ENCODE measurements at regions not wholly inside any gene's neighbourhood (a gene's known extent, or its start where the extent isn't known, plus 50 kb on each side); places are given as distances from the start of the nearest gene placed in this dataset.

- ChIA-PET POLR2A (interaction anchor here (0.7 kb wide), 1 partner anchor 771 kb away, joined by 4 read pairs; no protein-coding TSS in a partner anchor), CTCF (no interaction called here)
- no peaks in the 10 kb centered on the region for H3K27me3 ChIP-seq (replicated peaks in 2 of 5; ENCODE audit: control insufficient read depth in 4 of 5, insufficient read depth in 5 of 5, low read length in 4 of 5)
- no peak for DNase-seq
- no peaks in the 10 kb centered on the region for H3K9me3 ChIP-seq (ENCODE audit: control extremely low read depth in 1 of 5, control insufficient read depth in 4 of 5, insufficient read depth in 2 of 5, low read depth in 1 of 5, low read length in 4 of 5)
- 100% methylated on average over 1 of the region's 4 CpGs for WGBS (ENCODE audit: insufficient coverage)
- no peaks in the 10 kb centered on the region for H3K4me1 ChIP-seq (ENCODE audit: control extremely low read depth in 1 of 4, control insufficient read depth in 4 of 4, insufficient read depth in 4 of 4, low read length in 3 of 4)
- H3K27ac ChIP-seq (ENCODE audit: insufficient read depth in 1 of 2, low read depth in 1 of 2, low read length in 2 of 2, poor library complexity in 1 of 2, severe bottlenecking in 2 of 2): no peak overlapping the region
- H3K36me3 ChIP-seq (ENCODE audit: control insufficient read depth in 4 of 4, insufficient read depth in 4 of 4, low read length in 3 of 4): no peaks in the 10 kb centered on the region
- no peak overlapping the region for H3K4me3 ChIP-seq (ENCODE audit: control insufficient read depth in 1 of 7, extremely low read depth in 1 of 7, insufficient read depth in 4 of 7, low read depth in 2 of 7, low read length in 6 of 7)
Measured at GRCh38 chr1:218718977-218719376, 373.8 kb downstream of the TGFB2 start.

DNA sequence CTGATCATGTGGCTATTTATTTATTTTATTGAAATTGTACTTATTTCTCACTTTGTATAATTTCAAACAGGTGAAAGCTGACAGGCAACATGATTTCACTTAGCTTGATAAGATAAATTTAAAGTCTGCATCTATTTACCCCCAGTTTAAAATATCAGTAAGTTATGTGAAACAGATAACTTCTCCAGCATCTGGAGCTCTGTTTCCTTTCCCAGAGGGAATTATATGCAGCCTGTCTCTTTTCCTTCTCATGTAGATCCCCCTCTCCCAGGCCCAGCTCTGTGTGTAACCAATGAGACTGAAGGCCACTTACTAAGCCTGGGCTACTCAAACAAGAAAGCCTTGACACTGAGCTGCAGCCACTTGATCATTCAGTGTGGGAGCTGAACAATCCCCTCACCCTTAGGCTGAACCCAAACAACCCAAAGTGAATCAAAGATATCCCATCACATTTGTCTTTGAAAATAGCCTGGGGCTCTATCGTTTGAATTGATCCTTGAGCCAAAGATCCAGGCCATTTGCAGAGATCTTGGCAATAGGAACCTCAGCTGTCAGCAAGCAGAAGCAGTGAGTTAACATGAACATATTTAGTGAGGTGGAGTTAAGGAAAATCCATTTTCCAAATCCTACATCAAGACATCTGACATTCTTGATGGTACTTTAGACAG, 383.9 kb downstream of the TGFB2 start:
- DNase-seq: no peak
- WGBS (ENCODE audit: insufficient coverage): 100% methylated on average over 1 of the region's 1 CpG
- Histone ChIP-seq H3K27me3 (replicated peaks in 2 of 5; ENCODE audit: control insufficient read depth in 4 of 5, insufficient read depth in 5 of 5, low read length in 4 of 5) (no peaks in the 10 kb centered on the region), H3K4me3 (ENCODE audit: control insufficient read depth in 1 of 7, extremely low read depth in 1 of 7, insufficient read depth in 4 of 7, low read depth in 2 of 7, low read length in 6 of 7) (no peak overlapping the region), H3K36me3 (ENCODE audit: control insufficient read depth in 4 of 4, insufficient read depth in 4 of 4, low read length in 3 of 4) (no peaks in the 10 kb centered on the region), H3K9me3 (ENCODE audit: control extremely low read depth in 1 of 5, control insufficient read depth in 4 of 5, insufficient read depth in 2 of 5, low read depth in 1 of 5, low read length in 4 of 5) (no peaks in the 10 kb centered on the region), H3K27ac (ENCODE audit: insufficient read depth in 1 of 2, low read depth in 1 of 2, low read length in 2 of 2, poor library complexity in 1 of 2, severe bottlenecking in 2 of 2) (no peak overlapping the region), H3K4me1 (ENCODE audit: control extremely low read depth in 1 of 4, control insufficient read depth in 4 of 4, insufficient read depth in 4 of 4, low read length in 3 of 4) (no peaks in the 10 kb centered on the region)
- ChIA-PET CTCF (no interaction called here), POLR2A (no interaction called here)

DNA sequence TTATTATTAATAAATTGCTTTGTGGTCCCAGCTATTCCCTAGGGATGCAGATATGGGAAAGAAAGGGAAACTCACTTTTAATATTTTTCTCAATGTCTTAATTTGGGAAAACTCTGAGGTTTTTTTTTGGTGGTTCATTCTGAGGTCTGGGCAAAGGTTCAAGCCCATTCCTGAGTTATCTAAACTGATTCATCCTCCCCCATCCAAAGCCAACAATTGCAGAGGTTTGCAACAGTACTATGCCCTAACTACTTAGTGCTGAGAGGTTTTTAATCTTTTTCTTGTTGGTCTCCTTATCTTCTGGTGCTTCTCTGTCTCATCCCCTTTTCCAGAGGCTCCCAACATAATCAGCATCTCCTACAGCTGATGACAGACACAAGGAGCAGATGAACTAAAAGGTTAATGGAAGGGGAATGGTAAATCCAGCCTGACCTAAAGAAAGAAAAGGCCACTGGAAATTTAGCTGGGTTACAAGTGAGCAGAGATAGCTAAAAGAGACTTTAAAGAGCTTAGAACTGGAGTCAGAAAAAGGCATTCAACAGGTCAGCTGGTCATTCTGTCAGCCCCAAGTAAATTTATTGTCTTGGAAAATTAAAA, 390.4 kb downstream of the TGFB2 start:
- POLR2A ChIA-PET: interaction anchor here (0.6 kb wide), 1 partner anchor 270 kb away, joined by 3 read pairs; no protein-coding TSS in a partner anchor
- Histone ChIP-seq H3K36me3 (ENCODE audit: control insufficient read depth in 4 of 4, insufficient read depth in 4 of 4, low read length in 3 of 4) (no peaks in the 10 kb centered on the region), H3K4me1 (ENCODE audit: control extremely low read depth in 1 of 4, control insufficient read depth in 4 of 4, insufficient read depth in 4 of 4, low read length in 3 of 4) (no peaks in the 10 kb centered on the region), H3K4me3 (ENCODE audit: control insufficient read depth in 1 of 7, extremely low read depth in 1 of 7, insufficient read depth in 4 of 7, low read depth in 2 of 7, low read length in 6 of 7) (no peak overlapping the region), H3K27ac (ENCODE audit: insufficient read depth in 1 of 2, low read depth in 1 of 2, low read length in 2 of 2, poor library complexity in 1 of 2, severe bottlenecking in 2 of 2) (no peak overlapping the region), H3K27me3 (replicated peaks in 2 of 5; ENCODE audit: control insufficient read depth in 4 of 5, insufficient read depth in 5 of 5, low read length in 4 of 5) (no peaks in the 10 kb centered on the region), H3K9me3 (ENCODE audit: control extremely low read depth in 1 of 5, control insufficient read depth in 4 of 5, insufficient read depth in 2 of 5, low read depth in 1 of 5, low read length in 4 of 5) (no peaks in the 10 kb centered on the region)
- CTCF ChIA-PET: no interaction called here
- no peak for DNase-seq

DNA sequence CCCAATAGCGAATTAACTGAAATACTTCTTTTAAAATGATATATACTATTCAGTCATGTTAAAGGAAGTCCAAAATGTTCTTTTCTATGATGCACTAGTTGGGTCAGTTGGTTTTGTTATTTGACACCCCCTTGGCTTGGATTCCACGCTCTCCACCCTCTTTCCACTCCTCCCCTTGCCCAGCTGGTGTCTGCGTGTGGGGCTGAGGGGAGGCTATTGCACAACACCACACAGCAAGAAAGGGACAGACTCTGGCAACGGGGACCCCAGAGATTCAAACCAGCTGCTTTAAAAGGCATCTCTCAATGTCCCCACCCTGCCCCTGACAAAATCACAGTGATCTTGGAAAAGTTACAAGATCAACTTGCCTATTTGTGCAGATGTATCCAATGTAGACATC, 394.3 kb downstream of the TGFB2 start:
- ChIA-PET CTCF (no interaction called here), POLR2A (no interaction called here)
- no peaks in the 10 kb centered on the region for H3K4me1 ChIP-seq (ENCODE audit: control extremely low read depth in 1 of 4, control insufficient read depth in 4 of 4, insufficient read depth in 4 of 4, low read length in 3 of 4)
- H3K27me3 ChIP-seq (replicated peaks in 2 of 5; ENCODE audit: control insufficient read depth in 4 of 5, insufficient read depth in 5 of 5, low read length in 4 of 5): no peaks in the 10 kb centered on the region
- no peak overlapping the region for H3K27ac ChIP-seq (ENCODE audit: insufficient read depth in 1 of 2, low read depth in 1 of 2, low read length in 2 of 2, poor library complexity in 1 of 2, severe bottlenecking in 2 of 2)
- WGBS (ENCODE audit: insufficient coverage): 67% methylated on average over 1 of the region's 4 CpGs
- peaks cover 0 to 3% (median 0%) of the 10 kb centered on the region in 5 experiments for H3K9me3 ChIP-seq (ENCODE audit: control extremely low read depth in 1 of 5, control insufficient read depth in 4 of 5, insufficient read depth in 2 of 5, low read depth in 1 of 5, low read length in 4 of 5)
- no peak for DNase-seq
- H3K4me3 ChIP-seq (ENCODE audit: control insufficient read depth in 1 of 7, extremely low read depth in 1 of 7, insufficient read depth in 4 of 7, low read depth in 2 of 7, low read length in 6 of 7): no peak overlapping the region
- H3K36me3 ChIP-seq (ENCODE audit: control insufficient read depth in 4 of 4, insufficient read depth in 4 of 4, low read length in 3 of 4): no peaks in the 10 kb centered on the region

GRCh38 chr1:218741852-218742251, 396.7 kb downstream of the TGFB2 start:
- no peaks in the 10 kb centered on the region for H3K27me3 ChIP-seq (replicated peaks in 2 of 5; ENCODE audit: control insufficient read depth in 4 of 5, insufficient read depth in 5 of 5, low read length in 4 of 5)
- ChIA-PET CTCF (no interaction called here), POLR2A (no interaction called here)
- no peaks in the 10 kb centered on the region for H3K36me3 ChIP-seq (ENCODE audit: control insufficient read depth in 4 of 4, insufficient read depth in 4 of 4, low read length in 3 of 4)
- no peak overlapping the region for H3K27ac ChIP-seq (ENCODE audit: insufficient read depth in 1 of 2, low read depth in 1 of 2, low read length in 2 of 2, poor library complexity in 1 of 2, severe bottlenecking in 2 of 2)
- no peak overlapping the region for H3K4me3 ChIP-seq (ENCODE audit: control insufficient read depth in 1 of 7, extremely low read depth in 1 of 7, insufficient read depth in 4 of 7, low read depth in 2 of 7, low read length in 6 of 7)
- peaks cover 0 to 3% (median 0%) of the 10 kb centered on the region in 5 experiments for H3K9me3 ChIP-seq (ENCODE audit: control extremely low read depth in 1 of 5, control insufficient read depth in 4 of 5, insufficient read depth in 2 of 5, low read depth in 1 of 5, low read length in 4 of 5)
- H3K4me1 ChIP-seq (ENCODE audit: control extremely low read depth in 1 of 4, control insufficient read depth in 4 of 4, insufficient read depth in 4 of 4, low read length in 3 of 4): no peaks in the 10 kb centered on the region
- no peak for DNase-seq
- no CpG with 5 or more reads among the region's 3 CpGs for WGBS (ENCODE audit: insufficient coverage)

DNA sequence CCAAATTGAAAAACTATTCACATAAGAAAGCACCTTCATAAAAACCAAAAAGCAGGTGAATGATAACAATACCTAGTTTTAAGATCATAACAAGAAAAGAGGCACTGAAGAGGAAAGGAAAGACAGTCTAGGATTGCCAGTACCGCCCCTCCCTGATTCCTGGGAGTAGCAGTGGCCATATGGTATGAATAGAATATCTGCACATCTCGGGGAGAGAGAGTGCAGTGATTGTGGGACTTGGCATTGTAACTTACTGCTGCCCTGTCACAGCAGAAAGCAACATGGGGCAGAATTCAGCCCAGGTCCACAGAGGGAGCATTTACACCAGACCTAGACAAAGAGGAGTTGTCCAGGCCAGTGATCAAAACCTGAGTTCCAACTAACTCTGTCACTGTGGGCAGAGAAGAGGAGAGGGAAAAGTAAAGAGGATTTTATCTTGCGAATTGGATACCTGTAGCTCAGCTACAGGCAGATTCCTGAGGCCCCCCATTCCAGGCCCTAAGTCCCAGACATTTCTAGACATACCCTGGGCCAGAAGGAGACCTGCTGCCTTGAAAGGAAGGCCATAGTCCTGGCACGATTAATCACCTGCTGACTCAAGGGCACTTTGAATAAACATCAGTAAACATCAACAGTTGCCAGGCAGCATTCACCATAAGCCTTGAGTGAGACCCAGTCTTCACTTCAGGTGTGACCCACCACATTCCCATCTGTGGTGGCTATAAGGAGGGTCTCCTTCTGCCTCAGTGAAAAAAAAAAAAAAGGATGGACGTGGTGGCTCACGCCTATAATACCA, 397.5 kb downstream of the TGFB2 start:
- Histone ChIP-seq H3K27me3 (replicated peaks in 2 of 5; ENCODE audit: control insufficient read depth in 4 of 5, insufficient read depth in 5 of 5, low read length in 4 of 5) (no peaks in the 10 kb centered on the region), H3K4me3 (ENCODE audit: control insufficient read depth in 1 of 7, extremely low read depth in 1 of 7, insufficient read depth in 4 of 7, low read depth in 2 of 7, low read length in 6 of 7) (no peak overlapping the region), H3K9me3 (ENCODE audit: control extremely low read depth in 1 of 5, control insufficient read depth in 4 of 5, insufficient read depth in 2 of 5, low read depth in 1 of 5, low read length in 4 of 5) (peaks cover 0 to 3% (median 0%) of the 10 kb centered on the region in 5 experiments), H3K27ac (ENCODE audit: insufficient read depth in 1 of 2, low read depth in 1 of 2, low read length in 2 of 2, poor library complexity in 1 of 2, severe bottlenecking in 2 of 2) (no peak overlapping the region), H3K36me3 (ENCODE audit: control insufficient read depth in 4 of 4, insufficient read depth in 4 of 4, low read length in 3 of 4) (no peaks in the 10 kb centered on the region), H3K4me1 (ENCODE audit: control extremely low read depth in 1 of 4, control insufficient read depth in 4 of 4, insufficient read depth in 4 of 4, low read length in 3 of 4) (no peaks in the 10 kb centered on the region)
- WGBS (ENCODE audit: insufficient coverage): 84% methylated on average over 2 of the region's 6 CpGs
- no peak for DNase-seq
- ChIA-PET CTCF (no interaction called here), POLR2A (no interaction called here)

- POLR2A ChIA-PET: no interaction called here
- H3K4me1 ChIP-seq (ENCODE audit: control extremely low read depth in 1 of 4, control insufficient read depth in 4 of 4, insufficient read depth in 4 of 4, low read length in 3 of 4): no peaks in the 10 kb centered on the region
- H3K27me3 ChIP-seq (replicated peaks in 2 of 5; ENCODE audit: control insufficient read depth in 4 of 5, insufficient read depth in 5 of 5, low read length in 4 of 5): no peaks in the 10 kb centered on the region
- CTCF ChIA-PET: no interaction called here
- WGBS (ENCODE audit: insufficient coverage): 90% methylated on average over 4 of the region's 4 CpGs
- no peak overlapping the region for H3K27ac ChIP-seq (ENCODE audit: insufficient read depth in 1 of 2, low read depth in 1 of 2, low read length in 2 of 2, poor library complexity in 1 of 2, severe bottlenecking in 2 of 2)
- no peak overlapping the region for H3K4me3 ChIP-seq (ENCODE audit: control insufficient read depth in 1 of 7, extremely low read depth in 1 of 7, insufficient read depth in 4 of 7, low read depth in 2 of 7, low read length in 6 of 7)
- peaks cover 0 to 3% (median 0%) of the 10 kb centered on the region in 5 experiments for H3K9me3 ChIP-seq (ENCODE audit: control extremely low read depth in 1 of 5, control insufficient read depth in 4 of 5, insufficient read depth in 2 of 5, low read depth in 1 of 5, low read length in 4 of 5)
- no peaks in the 10 kb centered on the region for H3K36me3 ChIP-seq (ENCODE audit: control insufficient read depth in 4 of 4, insufficient read depth in 4 of 4, low read length in 3 of 4)
- DNase-seq: no peak
Measured at GRCh38 chr1:218743861-218744505, 398.8 kb downstream of the TGFB2 start.
